Vagina (tissue), 2 donors: ENCODE measurements at regions not wholly inside any gene's neighbourhood (a gene's known extent, or its start where the extent isn't known, plus 50 kb on each side); places are given as distances from the start of the nearest gene placed in this dataset.

ENCODE experiments used
- DNase-seq, 2 donors: peaks; one replicate each; pipeline ENCODE4 v3.0.0-alpha.2; 2017; ENCODE audit errors: extremely low spot score in 2 of 2
- H3K27ac ChIP-seq: fragments of 200-600 bp; sonication (generic); one replicate; pipeline ENCODE4 v1.5.1; 2019
- H3K27me3 ChIP-seq: fragments of 200-600 bp; sonication (generic); one replicate; pipeline ENCODE4 v1.5.1; 2019
- H3K36me3 ChIP-seq, 2 donors: fragments of 200-600 bp; sonication (generic); one replicate each; pipeline ENCODE4 v1.5.1; 2017 to 2019
- H3K4me1 ChIP-seq: fragments of 200-600 bp; sonication (generic); one replicate; pipeline ENCODE4 v1.5.1; 2019
- H3K4me3 ChIP-seq, 2 donors: fragments of 200-600 bp; sonication (generic); 1 replicate in 1 of 2; 2 replicates in 1 of 2; pipeline ENCODE4 v1.5.1; 2016 to 2019
- H3K9me3 ChIP-seq: fragments of 200-600 bp; sonication (generic); one replicate; pipeline ENCODE4 v1.5.1; 2019
- CTCF ChIP-seq, 3 experiments: fragments of 450-650 bp in 2 of 3; fragments of 200-600 bp in 1 of 3; sonication (generic) in 1 of 3; IDR thresholded peaks; one replicate each; pipeline ENCODE4 v1.5.1; 2017 to 2019; ENCODE audit warnings: antibody characterized with exemption in 3 of 3, mild to moderate bottlenecking in 2 of 3, moderate library complexity in 2 of 3
- POLR2A ChIP-seq, 2 donors: fragments of 450-650 bp; IDR thresholded peaks; one replicate each; pipeline ENCODE4 v1.6.1; 2017; ENCODE audit warnings: antibody characterized with exemption in 2 of 2, mild to moderate bottlenecking in 2 of 2, moderate library complexity in 2 of 2
- POLR2AphosphoS5 ChIP-seq, 2 donors: sonication (generic); formaldehyde crosslinking; IDR thresholded peaks; one replicate each; pipeline ENCODE4 v1.9.0; 2017; ENCODE audit warnings: antibody characterized with exemption in 2 of 2, mild to moderate bottlenecking in 2 of 2, low read depth in 1 of 2; ENCODE audit not compliant: insufficient read depth in 1 of 2
- intact Hi-C: fragments of 100-400 bp; cut with DNase I; formaldehyde crosslinking; loops from one replicate; pipeline ENCODE4 v1.15.1; 2023

GRCh38 chr14:46401066-46401465, 250.5 kb downstream of the RPL10L start:
- no peaks in the 10 kb centered on the region for H3K36me3 ChIP-seq
- DNase-seq, result no peak
- intact Hi-C loops, result no loop called here
- no peaks in the 10 kb centered on the region for H3K9me3 ChIP-seq
- H3K4me3 ChIP-seq, result no peak overlapping the region
- H3K27me3 ChIP-seq, result no peaks in the 10 kb centered on the region
- no peak overlapping the region for H3K27ac ChIP-seq
- H3K4me1 ChIP-seq, result no peaks in the 10 kb centered on the region
- no peak for TF ChIP-seq POLR2AphosphoS5 (IDR thresholded peaks at IDR 0.05; ENCODE audit: insufficient read depth in 1 of 2, low read depth in 1 of 2)
- no peak for TF ChIP-seq CTCF (IDR thresholded peaks at IDR 0.05)
- no peak for TF ChIP-seq POLR2A (IDR thresholded peaks at IDR 0.05)

GRCh38 chr14:46399049-46399448, 252.5 kb downstream of the RPL10L start:
- no peak overlapping the region for H3K27ac ChIP-seq
- H3K36me3 ChIP-seq, result no peaks in the 10 kb centered on the region
- intact Hi-C loops, result no loop called here
- DNase-seq, result no peak
- H3K4me3 ChIP-seq, result no peak overlapping the region
- no peaks in the 10 kb centered on the region for H3K9me3 ChIP-seq
- no peak for TF ChIP-seq POLR2A (IDR thresholded peaks at IDR 0.05)
- TF ChIP-seq POLR2AphosphoS5 (IDR thresholded peaks at IDR 0.05; ENCODE audit: insufficient read depth in 1 of 2, low read depth in 1 of 2), result no peak
- no peak for TF ChIP-seq CTCF (IDR thresholded peaks at IDR 0.05)
- no peaks in the 10 kb centered on the region for H3K4me1 ChIP-seq
- no peaks in the 10 kb centered on the region for H3K27me3 ChIP-seq

- intact Hi-C loops, result no loop called here
- Histone ChIP-seq H3K36me3 (no peaks in the 10 kb centered on the region), H3K9me3 (no peaks in the 10 kb centered on the region), H3K27me3 (no peaks in the 10 kb centered on the region), H3K4me1 (no peaks in the 10 kb centered on the region), H3K27ac (no peak overlapping the region), H3K4me3 (no peak overlapping the region)
- TF ChIP-seq CTCF (IDR thresholded peaks at IDR 0.05) (no peak), POLR2AphosphoS5 (IDR thresholded peaks at IDR 0.05; ENCODE audit: insufficient read depth in 1 of 2, low read depth in 1 of 2) (no peak), POLR2A (IDR thresholded peaks at IDR 0.05) (no peak)
- no peak for DNase-seq
These were observed 267.0 kb downstream of the RPL10L start for GRCh38 chr14:46384611-46385010.

- Histone ChIP-seq H3K27me3 (no peaks in the 10 kb centered on the region), H3K4me1 (no peaks in the 10 kb centered on the region), H3K4me3 (no peak overlapping the region), H3K9me3 (no peaks in the 10 kb centered on the region), H3K36me3 (no peaks in the 10 kb centered on the region), H3K27ac (no peak overlapping the region)
- intact Hi-C loops, result no loop called here
- DNase-seq, result no peak
- no peak for TF ChIP-seq POLR2AphosphoS5 (IDR thresholded peaks at IDR 0.05; ENCODE audit: insufficient read depth in 1 of 2, low read depth in 1 of 2)
- TF ChIP-seq CTCF (IDR thresholded peaks at IDR 0.05), result no peak
- TF ChIP-seq POLR2A (IDR thresholded peaks at IDR 0.05), result no peak
These were observed 269.9 kb downstream of the RPL10L start for GRCh38 chr14:46381674-46382073.

GRCh38 chr14:46378248-46378647, 273.3 kb downstream of the RPL10L start:
- no peaks in the 10 kb centered on the region for H3K9me3 ChIP-seq

More at GRCh38 chr14:46378248-46378647, 273.3 kb downstream of the RPL10L start:
- H3K27ac ChIP-seq, result no peak overlapping the region
- no peak for TF ChIP-seq POLR2A (IDR thresholded peaks at IDR 0.05)
- no peak for TF ChIP-seq CTCF (IDR thresholded peaks at IDR 0.05)
- no peak for TF ChIP-seq POLR2AphosphoS5 (IDR thresholded peaks at IDR 0.05; ENCODE audit: insufficient read depth in 1 of 2, low read depth in 1 of 2)
- no peak overlapping the region for H3K4me3 ChIP-seq
- intact Hi-C loops, result no loop called here
- H3K36me3 ChIP-seq, result no peaks in the 10 kb centered on the region
- DNase-seq, result no peak
- H3K4me1 ChIP-seq, result no peaks in the 10 kb centered on the region
- H3K27me3 ChIP-seq, result no peaks in the 10 kb centered on the region
